Left lung (tissue), 4 donors: ENCODE measurements at regions not wholly inside any gene's neighbourhood (a gene's known extent, or its start where the extent isn't known, plus 50 kb on each side); places are given as distances from the start of the nearest gene placed in this dataset.

Experiments
- ATAC-seq: fragments of 200-7000 bp; cut with Tn5 transposase; one replicate; pipeline ENCODE4 v1.9.1; 2020; ENCODE audit warnings: moderate library complexity
- DNase-seq, 4 donors: peaks; one replicate each; pipeline ENCODE4 v3.0.0-alpha.2; 2013 to 2020
- H3K27ac ChIP-seq, 2 donors: fragments of 200-600 bp; sonication (generic) in 1 of 2; one replicate each; pipeline versions ENCODE4 v1.5.0 to v1.8.0; 2020 to 2021
- H3K27me3 ChIP-seq, 2 donors: fragments of 200-600 bp; sonication (generic) in 1 of 2; one replicate each; pipeline versions ENCODE4 v1.5.0 to v1.8.0; 2020 to 2021
- H3K36me3 ChIP-seq, 2 donors: fragments of 200-600 bp; sonication (generic) in 1 of 2; one replicate each; pipeline versions ENCODE4 v1.5.0 to v1.8.0; 2020 to 2021
- H3K4me1 ChIP-seq, 2 donors: fragments of 200-600 bp; one replicate each; pipeline ENCODE4 v1.8.0; 2021
- H3K4me3 ChIP-seq, 2 donors: fragments of 200-600 bp; sonication (generic) in 1 of 2; one replicate each; pipeline versions ENCODE4 v1.5.0 to v1.8.0; 2020 to 2021; ENCODE audit warnings: mild to moderate bottlenecking in 1 of 2
- H3K9me3 ChIP-seq, 2 donors: fragments of 200-600 bp; sonication (generic) in 1 of 2; one replicate each; pipeline versions ENCODE4 v1.5.0 to v1.8.0; 2020 to 2021
- CTCF ChIP-seq, 2 donors: fragments of 200-600 bp; sonication (generic) in 1 of 2; IDR thresholded peaks; one replicate each; pipeline versions ENCODE4 v1.5.0 to v1.8.0; 2021; ENCODE audit warnings: antibody characterized with exemption in 2 of 2
- intact Hi-C, 2 donors: fragments of 100-400 bp; cut with DNase I; formaldehyde crosslinking; loops; one replicate each; pipeline versions ENCODE4 v1.11.2 to v1.14.2; 2022
- donor health status: DM: no; HTN: yes; CAD: no.
- donor health status: DM: no; HTN: no; CAD: no.

- Histone ChIP-seq H3K4me3 (no peak overlapping the region), H3K9me3 (no peaks in the 10 kb centered on the region), H3K4me1 (no peaks in the 10 kb centered on the region), H3K36me3 (no peaks in the 10 kb centered on the region), H3K27me3 (no peaks in the 10 kb centered on the region), H3K27ac (no peak overlapping the region)
- intact Hi-C loops, result no loop called here
- no peak for TF ChIP-seq CTCF (IDR thresholded peaks at IDR 0.05)
- ATAC-seq (no peak), DNase-seq (no peak)
These were observed 109.1 kb downstream of the LMO4 start for GRCh38 chr1:87437663-87438295.

- intact Hi-C loops, result no loop called here
- Histone ChIP-seq H3K36me3 (no peaks in the 10 kb centered on the region), H3K4me1 (no peaks in the 10 kb centered on the region), H3K4me3 (no peak overlapping the region), H3K9me3 (peaks cover 0 to 3% of the 10 kb centered on the region in 2 donors), H3K27ac (no peak overlapping the region), H3K27me3 (no peaks in the 10 kb centered on the region)
- no peak for TF ChIP-seq CTCF (IDR thresholded peaks at IDR 0.05)
- no peak for ATAC-seq
- DNase-seq, result no peak
These were observed 111.1 kb downstream of the LMO4 start for GRCh38 chr1:87439821-87440220.

- no peak overlapping the region for H3K27ac ChIP-seq
- intact Hi-C loops, result no loop called here
- H3K27me3 ChIP-seq, result no peaks in the 10 kb centered on the region
- no peak overlapping the region for H3K4me3 ChIP-seq
- no peaks in the 10 kb centered on the region for H3K36me3 ChIP-seq
- peak; percentile 68 for ATAC-seq
- DNase-seq, result no peak
- no peak for TF ChIP-seq CTCF (IDR thresholded peaks at IDR 0.05)
- H3K9me3 ChIP-seq, result peaks cover 0 to 4% of the 10 kb centered on the region in 2 donors
- no peaks in the 10 kb centered on the region for H3K4me1 ChIP-seq
These were observed 120.8 kb downstream of the LMO4 start for GRCh38 chr1:87449348-87449963.

GRCh38 chr1:87450136-87450535 is 121.5 kb downstream of the LMO4 start:
- no peaks in the 10 kb centered on the region for H3K36me3 ChIP-seq
- no peak overlapping the region for H3K4me3 ChIP-seq
- no peaks in the 10 kb centered on the region for H3K27me3 ChIP-seq
- no peak for TF ChIP-seq CTCF (IDR thresholded peaks at IDR 0.05)
- no peaks in the 10 kb centered on the region for H3K4me1 ChIP-seq
- no peak overlapping the region for H3K27ac ChIP-seq
- ATAC-seq (no peak), DNase-seq (no peak)
- H3K9me3 ChIP-seq, result no peaks in the 10 kb centered on the region
- intact Hi-C loops, result no loop called here

- Histone ChIP-seq H3K4me1 (no peaks in the 10 kb centered on the region), H3K36me3 (no peaks in the 10 kb centered on the region), H3K27ac (no peak overlapping the region), H3K9me3 (no peaks in the 10 kb centered on the region), H3K27me3 (no peaks in the 10 kb centered on the region), H3K4me3 (no peak overlapping the region)
- DNase-seq (no peak), ATAC-seq (no peak)
- intact Hi-C loops, result no loop called here
- TF ChIP-seq CTCF (IDR thresholded peaks at IDR 0.05), result no peak
These were observed 122.0 kb downstream of the LMO4 start for GRCh38 chr1:87450615-87451209.
